ENCODE measurements at regions not wholly inside any gene's neighbourhood (a gene's known extent, or its start where the extent isn't known, plus 50 kb on each side); places are given as distances from the start of the nearest gene placed in this dataset.

DNA sequence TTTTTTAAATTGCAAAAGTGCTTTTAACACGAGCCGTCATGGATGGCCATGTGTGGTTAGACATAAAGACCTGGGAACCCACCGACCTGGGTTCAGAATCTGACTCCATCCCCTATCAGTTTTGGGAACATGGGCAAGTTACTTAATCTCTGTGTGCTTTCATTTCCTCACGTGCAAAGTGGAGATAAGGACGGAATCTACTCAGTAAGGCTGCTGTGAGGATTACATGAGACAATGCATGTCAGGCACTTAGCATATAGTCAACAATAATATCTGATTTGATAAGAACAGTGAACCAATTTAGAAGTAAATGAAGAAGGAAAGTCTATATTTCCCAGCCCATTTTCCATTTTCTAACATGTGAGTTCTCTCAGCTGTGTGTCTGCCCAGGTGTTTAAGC is 235.4 kb downstream of the SUDS3 start:
- DNase-seq (ENCODE audit: low read depth) = no peak
- TF ChIP-seq, protein P1, sequence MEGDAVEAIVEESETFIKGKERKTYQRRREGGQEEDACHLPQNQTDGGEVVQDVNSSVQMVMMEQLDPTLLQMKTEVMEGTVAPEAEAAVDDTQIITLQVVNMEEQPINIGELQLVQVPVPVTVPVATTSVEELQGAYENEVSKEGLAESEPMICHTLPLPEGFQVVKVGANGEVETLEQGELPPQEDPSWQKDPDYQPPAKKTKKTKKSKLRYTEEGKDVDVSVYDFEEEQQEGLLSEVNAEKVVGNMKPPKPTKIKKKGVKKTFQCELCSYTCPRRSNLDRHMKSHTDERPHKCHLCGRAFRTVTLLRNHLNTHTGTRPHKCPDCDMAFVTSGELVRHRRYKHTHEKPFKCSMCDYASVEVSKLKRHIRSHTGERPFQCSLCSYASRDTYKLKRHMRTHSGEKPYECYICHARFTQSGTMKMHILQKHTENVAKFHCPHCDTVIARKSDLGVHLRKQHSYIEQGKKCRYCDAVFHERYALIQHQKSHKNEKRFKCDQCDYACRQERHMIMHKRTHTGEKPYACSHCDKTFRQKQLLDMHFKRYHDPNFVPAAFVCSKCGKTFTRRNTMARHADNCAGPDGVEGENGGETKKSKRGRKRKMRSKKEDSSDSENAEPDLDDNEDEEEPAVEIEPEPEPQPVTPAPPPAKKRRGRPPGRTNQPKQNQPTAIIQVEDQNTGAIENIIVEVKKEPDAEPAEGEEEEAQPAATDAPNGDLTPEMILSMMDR (conservative IDR thresholded peaks at IDR 0.05; ENCODE audit: control insufficient read depth, insufficient read depth, low read depth, low read length) = no peak
- H3K4me3 ChIP-seq (ENCODE audit: control insufficient read depth, low read depth, low read length) = no peak overlapping the region

DNA sequence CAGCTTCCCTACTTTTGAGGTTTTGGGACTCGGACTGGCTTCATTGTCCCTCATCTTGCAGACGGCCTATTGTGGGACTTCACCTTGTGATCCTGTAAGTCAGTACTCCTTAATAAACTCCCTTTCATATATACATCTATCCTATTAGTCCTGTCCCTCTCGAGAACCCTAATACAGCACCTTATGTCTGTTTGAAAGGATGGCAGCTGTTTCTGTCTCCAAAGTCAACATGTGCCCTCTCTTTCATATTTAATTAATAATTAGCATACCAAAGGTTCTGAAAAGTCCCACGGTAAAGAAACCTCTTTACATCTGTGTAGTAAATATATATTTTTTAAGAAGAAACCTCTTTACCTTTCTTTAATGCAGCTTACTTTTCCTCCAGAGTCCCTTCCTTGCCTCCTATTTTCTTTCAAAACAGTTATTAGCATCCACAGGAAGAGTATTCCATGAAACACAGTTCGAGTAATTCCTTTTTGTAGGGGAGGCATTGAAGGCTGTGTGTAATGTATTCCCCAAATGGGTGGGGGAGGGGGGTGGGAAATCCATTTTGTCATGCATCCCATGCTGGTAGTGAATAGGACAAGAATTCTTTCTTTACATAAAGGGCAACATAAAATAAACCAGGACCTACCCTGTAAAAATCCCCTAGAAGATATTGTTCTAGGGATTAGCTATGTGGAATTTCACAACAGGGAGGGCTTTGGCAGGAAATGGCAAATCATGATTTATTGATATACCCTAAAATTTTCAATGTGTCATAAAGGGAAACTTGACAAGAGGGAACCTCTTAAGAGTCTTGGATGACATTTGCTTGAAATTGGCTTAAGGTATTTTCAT is 241.5 kb downstream of the SUDS3 start:
- no peak for DNase-seq (ENCODE audit: low read depth)
- TF ChIP-seq, protein P1 (conservative IDR thresholded peaks at IDR 0.05; ENCODE audit: control insufficient read depth, insufficient read depth, low read depth, low read length) = no peak
- H3K4me3 ChIP-seq (ENCODE audit: control insufficient read depth, low read depth, low read length) = no peak overlapping the region

DNA sequence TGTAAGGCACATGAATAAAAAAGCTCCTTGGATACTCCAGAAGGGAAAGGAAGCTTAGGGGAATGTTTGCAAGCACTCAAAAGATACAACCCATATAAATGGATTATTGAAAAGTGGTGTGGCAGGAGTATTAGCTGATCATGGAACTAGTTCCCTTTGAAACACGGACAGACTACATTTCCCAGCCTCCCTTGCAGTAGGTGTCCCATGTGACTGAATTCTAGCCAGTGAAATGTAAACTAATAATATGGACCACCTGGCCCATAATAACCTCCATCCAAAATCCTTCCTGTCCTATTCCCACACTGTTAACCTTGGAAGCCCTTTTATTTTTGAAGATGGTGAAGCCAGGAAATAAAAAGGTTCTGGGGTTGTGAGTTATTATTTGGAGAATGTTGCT is 242.3 kb downstream of the SUDS3 start:
- DNase-seq (ENCODE audit: low read depth) = no peak
- TF ChIP-seq, protein P1 (conservative IDR thresholded peaks at IDR 0.05; ENCODE audit: control insufficient read depth, insufficient read depth, low read depth, low read length) = no peak
- H3K4me3 ChIP-seq (ENCODE audit: control insufficient read depth, low read depth, low read length) = no peak overlapping the region

DNA sequence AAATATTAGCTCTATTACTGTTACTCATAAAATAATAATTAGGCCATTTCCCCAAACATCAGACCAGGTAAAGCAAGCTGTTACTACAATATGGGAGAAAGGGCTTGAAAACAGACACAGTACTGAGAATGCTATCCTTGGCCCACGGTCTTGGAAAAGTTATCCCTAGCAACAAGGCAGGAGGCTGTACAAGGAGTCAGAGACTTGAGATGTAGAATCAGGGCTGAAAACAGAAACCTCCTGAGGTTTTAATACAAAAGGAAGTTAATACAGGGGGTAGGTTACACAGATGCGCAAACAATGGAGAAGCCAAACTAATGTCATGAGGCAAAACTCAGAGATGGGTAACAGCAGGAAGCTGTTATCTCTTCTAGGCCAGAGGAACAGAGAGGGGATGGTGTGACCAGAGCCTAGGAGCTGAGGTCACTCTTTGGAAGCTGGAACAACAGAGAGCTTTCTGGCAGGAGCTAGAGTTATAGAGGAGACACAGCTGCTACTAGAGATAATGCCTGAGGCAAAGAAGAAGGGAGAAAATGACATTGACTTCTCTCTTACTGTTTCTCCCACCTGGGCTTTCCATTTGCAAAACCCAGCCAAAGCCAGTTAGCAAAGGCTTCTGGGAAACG is 248.8 kb downstream of the SUDS3 start:
- H3K4me3 ChIP-seq (ENCODE audit: control insufficient read depth, low read depth, low read length) = no peak overlapping the region
- DNase-seq (ENCODE audit: low read depth) = no peak
- TF ChIP-seq, protein P1 (conservative IDR thresholded peaks at IDR 0.05; ENCODE audit: control insufficient read depth, insufficient read depth, low read depth, low read length) = no peak

DNA sequence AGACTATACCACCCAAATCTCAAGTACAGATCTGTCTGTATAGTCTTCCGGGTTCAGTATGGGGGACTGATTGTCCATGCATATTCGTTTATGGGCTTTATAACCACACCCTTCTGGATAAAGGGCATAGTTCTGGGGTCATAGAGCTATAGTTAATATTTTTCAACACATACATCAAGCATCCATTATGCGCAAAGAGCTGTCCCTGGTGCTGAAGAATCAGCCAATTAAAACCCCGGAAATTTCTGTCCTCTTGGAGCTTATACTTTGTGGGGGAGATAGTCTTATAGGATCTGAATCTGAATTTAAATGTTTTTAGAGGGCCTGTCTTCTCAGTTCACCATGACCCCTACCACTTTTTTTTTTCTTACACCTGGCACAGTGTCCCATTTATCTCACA is 256.7 kb downstream of the SUDS3 start:
- TF ChIP-seq, protein P1 (conservative IDR thresholded peaks at IDR 0.05; ENCODE audit: control insufficient read depth, insufficient read depth, low read depth, low read length) = no peak
- no peak for DNase-seq (ENCODE audit: low read depth)
- H3K4me3 ChIP-seq (ENCODE audit: control insufficient read depth, low read depth, low read length) = no peak overlapping the region

DNA sequence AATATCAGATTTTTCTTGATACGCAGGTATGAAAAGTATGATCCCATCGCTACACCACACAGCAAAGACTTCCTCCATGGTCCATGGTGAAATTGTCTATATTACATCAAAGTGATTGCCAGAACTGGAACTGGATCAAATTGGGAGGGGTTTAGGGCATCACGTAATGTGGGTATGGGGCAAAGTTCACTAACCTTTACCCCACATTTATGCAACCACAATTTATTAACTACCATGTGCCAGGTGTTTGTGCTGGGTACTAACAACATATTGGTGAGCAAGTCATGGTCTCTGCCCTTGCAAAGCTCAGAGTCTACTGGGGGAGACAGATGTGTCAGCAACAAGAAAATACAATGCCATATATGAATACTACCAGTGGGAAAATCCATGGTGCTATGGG is 258.9 kb downstream of the SUDS3 start:
- DNase-seq (ENCODE audit: low read depth) = no peak
- TF ChIP-seq, protein P1 (conservative IDR thresholded peaks at IDR 0.05; ENCODE audit: control insufficient read depth, insufficient read depth, low read depth, low read length) = no peak
- H3K4me3 ChIP-seq (ENCODE audit: control insufficient read depth, low read depth, low read length) = no peak overlapping the region
